NAMALWA (cell line): ENCODE measurements at regions not wholly inside any gene's neighbourhood (a gene's known extent, or its start where the extent isn't known, plus 50 kb on each side); places are given as distances from the start of the nearest gene placed in this dataset.
"Not testable (repeated sequence)": the region's sequence is repeated elsewhere in the genome, so short reads cannot be mapped to it uniquely, and the experiment has no call there.

Experiments
- DNase-seq: peaks from one replicate; pipeline ENCODE4 v3.0.0-alpha.2; 2015; ENCODE audit warnings: low spot score

DNA sequence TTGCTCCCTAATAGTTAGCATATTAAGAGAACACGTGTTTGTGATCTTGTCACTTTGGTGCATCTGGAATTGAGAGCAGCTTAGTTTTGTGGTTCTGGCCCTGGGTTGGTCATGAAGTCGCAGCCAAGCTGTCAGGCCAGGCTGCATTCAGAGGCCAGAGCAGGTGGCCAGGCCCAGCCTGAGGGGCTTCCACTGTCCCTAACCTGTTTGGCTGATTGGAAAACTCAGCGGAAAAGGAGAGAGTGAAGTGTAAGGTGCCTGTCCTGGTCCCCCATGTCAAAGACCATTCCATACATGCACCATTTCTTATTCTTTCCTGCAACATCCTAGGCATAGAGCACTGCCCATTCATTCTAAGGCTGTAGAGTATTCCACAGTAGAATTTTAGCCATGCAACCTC lies 111.5 kb upstream of the IGLL5 start:
- DNase-seq, result no peak

DNA sequence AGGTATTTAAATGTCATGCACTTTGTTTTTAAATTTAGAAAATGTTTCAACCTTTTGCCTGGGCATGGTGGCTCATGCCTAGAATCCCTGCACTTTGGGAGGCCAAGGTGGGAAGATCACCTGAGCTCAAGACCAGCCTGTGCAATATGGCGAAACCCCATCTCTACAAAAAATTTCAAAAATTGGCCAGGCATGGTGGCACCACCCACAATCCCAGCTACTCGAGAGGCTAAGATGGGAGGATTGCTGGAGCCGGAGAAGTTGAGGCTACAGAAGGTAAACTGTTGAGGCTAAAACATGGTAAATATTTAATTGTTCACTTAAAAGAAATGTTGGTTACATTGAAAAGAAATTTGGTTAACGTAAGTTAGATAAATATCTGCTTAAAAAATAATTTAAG lies 108.4 kb upstream of the IGLL5 start:
- no peak for DNase-seq

- no peak for DNase-seq
These were observed 104.0 kb upstream of the IGLL5 start for GRCh38 chr22:22783575-22783974.

- no peak for DNase-seq
These were observed 103.2 kb upstream of the IGLL5 start for GRCh38 chr22:22784249-22785039.

- no peak for DNase-seq
These were observed 102.1 kb upstream of the IGLL5 start for GRCh38 chr22:22785316-22786065.

- no peak for DNase-seq
These were observed 101.1 kb upstream of the IGLL5 start for GRCh38 chr22:22786301-22787115.

GRCh38 chr22:22787151-22787550 lies 100.5 kb upstream of the IGLL5 start:
- DNase-seq, result no peak

- DNase-seq, result peak; percentile 66
These were observed 99.7 kb upstream of the IGLL5 start for GRCh38 chr22:22787786-22788459.

- no peak for DNase-seq
These were observed 99.1 kb upstream of the IGLL5 start for GRCh38 chr22:22788460-22789037.

DNA sequence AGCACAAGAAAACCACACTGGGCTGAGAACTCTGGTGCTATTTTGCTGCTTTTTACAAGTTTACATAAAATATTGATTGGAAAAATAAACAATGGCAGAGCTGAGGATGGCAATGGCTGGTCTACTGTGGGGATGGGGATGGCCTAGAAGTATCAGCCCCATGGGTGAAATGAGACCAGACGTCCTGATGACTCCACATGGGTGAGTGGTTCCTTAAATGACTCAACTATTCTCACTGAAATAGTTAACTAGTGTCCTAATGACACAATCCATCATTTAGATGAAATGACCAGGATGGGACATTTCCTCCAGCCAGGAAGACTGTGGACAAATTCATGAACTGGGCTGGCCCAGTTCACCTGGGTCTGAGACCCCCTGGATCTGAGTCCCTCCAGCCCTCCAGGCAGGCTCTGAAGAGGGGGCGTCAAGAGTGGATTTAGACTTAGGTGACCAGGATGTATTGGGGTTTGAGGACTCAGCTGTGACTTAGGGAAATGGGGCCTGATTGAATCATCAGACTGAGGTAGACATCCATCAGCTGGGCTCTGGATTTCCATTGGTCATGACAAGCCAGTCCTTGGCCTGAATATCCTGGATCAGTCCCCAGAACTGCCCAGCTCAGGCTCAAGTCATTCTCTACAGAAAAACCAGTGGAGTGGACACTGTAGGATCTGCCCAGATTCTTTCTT lies 98.2 kb upstream of the IGLL5 start:
- no peak for DNase-seq

DNA sequence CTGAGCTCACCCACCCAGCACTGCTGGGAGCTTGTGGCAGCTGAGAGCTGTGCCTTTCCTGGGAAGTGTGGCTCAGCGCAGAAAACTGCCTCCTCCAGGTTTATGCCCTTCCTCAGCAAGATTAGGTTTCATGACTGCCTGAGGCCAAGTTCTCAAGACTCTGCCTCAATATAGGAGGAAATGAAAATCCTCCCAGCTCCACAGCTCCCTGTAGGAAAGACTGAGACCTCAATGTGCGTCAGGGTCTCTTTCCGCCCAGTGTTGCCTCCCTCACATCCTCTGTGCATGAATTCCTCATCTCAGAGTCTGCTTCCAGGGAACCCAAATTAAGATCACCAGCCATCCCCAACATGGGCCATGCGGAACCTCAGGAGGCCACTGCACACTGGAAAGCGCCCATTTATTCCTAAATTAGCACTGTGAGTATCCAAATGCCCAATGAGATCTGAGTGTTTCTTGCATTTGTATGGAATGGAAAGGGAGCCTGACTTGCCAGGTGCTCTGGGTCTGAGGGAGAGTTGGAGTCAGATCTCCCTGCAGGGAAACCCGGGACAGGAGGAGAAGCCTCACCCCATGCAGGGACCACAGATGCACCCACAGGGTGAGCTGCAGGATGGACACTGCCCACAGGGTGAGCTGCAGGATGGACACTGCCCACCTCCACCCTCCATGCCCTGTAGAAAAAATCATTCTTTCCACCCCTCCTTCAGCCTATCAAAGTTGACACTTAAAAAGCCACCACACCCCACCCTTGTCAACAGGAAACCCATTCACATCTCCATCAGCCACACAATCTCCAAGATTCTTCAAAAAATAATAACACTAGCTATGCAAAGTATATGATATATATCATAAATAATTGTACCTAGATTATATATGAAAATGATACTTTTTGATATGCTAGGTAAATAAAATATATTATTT lies 97.4 kb upstream of the IGLL5 start:
- no peak for DNase-seq

GRCh38 chr22:22791438-22792181 lies 96.0 kb upstream of the IGLL5 start:
- DNase-seq, result no peak

GRCh38 chr22:22792205-22792786 lies 95.3 kb upstream of the IGLL5 start:
- not testable (repeated sequence) for DNase-seq

- not testable (repeated sequence) for DNase-seq
These were observed 92.0 kb upstream of the IGLL5 start for GRCh38 chr22:22795639-22796038.

DNA sequence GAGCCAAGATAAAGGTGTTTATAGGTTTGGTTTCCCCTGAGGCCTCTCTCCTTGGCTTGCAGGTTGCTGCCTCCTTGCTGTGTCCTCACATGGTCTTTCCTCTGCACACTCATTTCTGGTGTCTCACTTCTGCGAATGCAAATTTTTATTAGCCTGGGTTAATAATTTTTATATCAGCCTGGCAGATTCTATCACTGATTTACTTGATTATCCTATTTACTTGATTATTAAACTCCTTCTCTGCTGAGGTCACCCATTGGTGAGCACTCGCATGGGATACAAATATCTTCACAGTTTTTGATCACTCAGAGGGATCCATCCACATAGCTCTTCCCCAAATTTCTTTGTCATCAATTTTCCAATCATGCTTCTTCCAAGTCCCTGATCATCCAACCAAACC lies 90.9 kb upstream of the IGLL5 start:
- no peak for DNase-seq

DNA sequence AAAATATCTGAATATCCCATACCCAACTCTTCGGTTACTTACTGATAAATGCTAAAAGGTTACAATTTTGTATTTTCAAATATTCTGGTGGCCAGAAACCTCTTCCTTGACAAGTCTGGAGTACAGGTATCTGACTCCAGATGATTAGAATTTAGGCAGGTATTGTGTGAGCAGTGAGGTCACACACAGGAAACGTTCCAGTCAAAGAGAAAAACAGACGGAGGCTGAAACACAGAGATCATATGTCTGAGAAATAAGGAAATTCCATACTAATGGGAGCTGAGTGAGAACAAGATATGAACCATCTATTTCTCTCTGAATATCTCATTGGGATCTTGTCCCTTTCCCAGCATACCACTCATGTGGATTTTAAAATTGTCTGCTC lies 89.4 kb upstream of the IGLL5 start:
- no peak for DNase-seq

DNA sequence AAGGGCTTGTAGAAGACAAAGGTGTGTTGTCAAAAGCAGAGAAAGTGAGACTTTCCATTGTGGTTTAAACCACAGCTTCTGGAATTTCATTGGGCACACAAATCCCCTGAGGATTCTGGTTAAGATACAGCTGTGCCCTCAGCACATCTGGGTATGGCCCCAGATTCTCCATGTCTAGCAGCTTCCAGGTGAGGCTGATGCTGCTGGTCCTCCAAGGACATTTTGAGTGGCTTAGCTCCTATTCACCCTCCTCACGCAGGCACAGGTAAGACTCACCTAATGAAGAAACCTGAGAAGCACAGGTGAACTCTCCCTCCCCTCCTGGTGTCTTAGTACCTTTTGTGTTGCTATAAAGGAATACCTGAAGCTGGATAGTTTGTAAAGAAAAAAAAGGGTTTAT lies 88.9 kb upstream of the IGLL5 start:
- DNase-seq, result no peak

DNA sequence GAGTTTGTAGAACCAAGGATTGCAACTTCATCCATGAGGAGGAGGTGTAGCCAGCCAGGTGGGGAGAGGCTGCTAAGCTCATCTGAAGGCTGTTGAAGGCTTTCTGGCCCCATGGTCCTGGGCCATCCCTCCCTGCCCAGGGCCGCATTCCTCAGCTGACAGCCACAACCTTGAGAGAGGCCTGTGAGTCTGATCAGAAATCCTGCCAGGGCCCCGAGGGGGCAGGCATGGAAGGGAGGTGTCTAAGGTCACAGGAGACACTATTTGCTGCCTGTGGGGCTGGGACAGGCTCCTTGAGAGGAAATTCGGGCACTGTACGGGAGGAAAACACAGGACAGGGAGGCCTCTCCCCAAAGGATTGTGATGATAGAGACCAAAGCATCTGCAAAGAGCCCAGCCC lies 88.1 kb upstream of the IGLL5 start:
- no peak for DNase-seq

- no peak for DNase-seq
These were observed 86.9 kb upstream of the IGLL5 start for GRCh38 chr22:22800716-22801115.
